ENCODE measurements at regions not wholly inside any gene's neighbourhood (a gene's known extent, or its start where the extent isn't known, plus 50 kb on each side); places are given as distances from the start of the nearest gene placed in this dataset.

DNA sequence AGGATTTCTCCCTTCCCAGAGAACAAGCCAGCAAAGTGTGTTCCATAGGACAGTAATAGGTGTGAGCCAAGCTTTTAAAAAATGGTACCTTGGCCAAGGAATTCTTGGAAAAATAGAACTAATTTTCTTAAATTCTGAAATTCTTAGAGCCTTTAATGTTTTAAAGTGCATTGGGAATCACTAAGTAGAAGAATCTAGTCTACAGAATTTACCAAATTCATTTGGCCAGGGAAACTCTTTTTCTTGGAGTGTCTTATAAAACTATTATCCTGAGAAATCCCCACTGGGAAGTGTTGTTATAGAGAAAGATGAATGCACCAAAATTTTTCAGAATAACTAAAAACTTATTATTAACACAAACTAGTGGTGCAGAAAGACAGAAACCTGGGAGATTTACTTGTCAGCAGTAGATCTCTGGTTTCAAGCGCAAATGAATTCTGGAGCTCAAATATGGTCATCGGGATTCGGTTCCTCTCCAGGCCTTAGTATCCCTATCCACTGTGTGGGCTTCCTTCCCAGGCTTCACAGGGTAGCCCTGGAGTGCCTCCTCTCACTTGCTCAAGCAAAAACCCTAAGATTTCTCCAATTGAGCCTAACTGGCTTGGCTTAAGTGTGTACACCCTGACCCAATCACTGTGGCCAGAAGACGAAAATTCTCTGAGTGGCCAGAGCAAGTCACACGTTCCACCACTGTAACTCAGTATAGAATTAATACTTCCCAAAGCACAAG lies 217.8 kb downstream of the CHD9NB start:
- no peak for TF ChIP-seq SIN3A (IDR thresholded peaks at IDR 0.05; ENCODE audit: borderline replicate concordance, insufficient read depth, low read length)
- TF ChIP-seq POLR2AphosphoS5 (IDR thresholded peaks at IDR 0.05; ENCODE audit: low read depth, low read length): no peak
- TF ChIP-seq TAF1 (IDR thresholded peaks at IDR 0.05; ENCODE audit: borderline replicate concordance, insufficient read depth, low read length): no peak
- no peak for TF ChIP-seq FOXP2 (optimal IDR thresholded peaks at IDR 0.05; ENCODE audit: borderline replicate concordance, extremely low read depth, extremely low read length, insufficient read depth)
- TF ChIP-seq, protein P1, sequence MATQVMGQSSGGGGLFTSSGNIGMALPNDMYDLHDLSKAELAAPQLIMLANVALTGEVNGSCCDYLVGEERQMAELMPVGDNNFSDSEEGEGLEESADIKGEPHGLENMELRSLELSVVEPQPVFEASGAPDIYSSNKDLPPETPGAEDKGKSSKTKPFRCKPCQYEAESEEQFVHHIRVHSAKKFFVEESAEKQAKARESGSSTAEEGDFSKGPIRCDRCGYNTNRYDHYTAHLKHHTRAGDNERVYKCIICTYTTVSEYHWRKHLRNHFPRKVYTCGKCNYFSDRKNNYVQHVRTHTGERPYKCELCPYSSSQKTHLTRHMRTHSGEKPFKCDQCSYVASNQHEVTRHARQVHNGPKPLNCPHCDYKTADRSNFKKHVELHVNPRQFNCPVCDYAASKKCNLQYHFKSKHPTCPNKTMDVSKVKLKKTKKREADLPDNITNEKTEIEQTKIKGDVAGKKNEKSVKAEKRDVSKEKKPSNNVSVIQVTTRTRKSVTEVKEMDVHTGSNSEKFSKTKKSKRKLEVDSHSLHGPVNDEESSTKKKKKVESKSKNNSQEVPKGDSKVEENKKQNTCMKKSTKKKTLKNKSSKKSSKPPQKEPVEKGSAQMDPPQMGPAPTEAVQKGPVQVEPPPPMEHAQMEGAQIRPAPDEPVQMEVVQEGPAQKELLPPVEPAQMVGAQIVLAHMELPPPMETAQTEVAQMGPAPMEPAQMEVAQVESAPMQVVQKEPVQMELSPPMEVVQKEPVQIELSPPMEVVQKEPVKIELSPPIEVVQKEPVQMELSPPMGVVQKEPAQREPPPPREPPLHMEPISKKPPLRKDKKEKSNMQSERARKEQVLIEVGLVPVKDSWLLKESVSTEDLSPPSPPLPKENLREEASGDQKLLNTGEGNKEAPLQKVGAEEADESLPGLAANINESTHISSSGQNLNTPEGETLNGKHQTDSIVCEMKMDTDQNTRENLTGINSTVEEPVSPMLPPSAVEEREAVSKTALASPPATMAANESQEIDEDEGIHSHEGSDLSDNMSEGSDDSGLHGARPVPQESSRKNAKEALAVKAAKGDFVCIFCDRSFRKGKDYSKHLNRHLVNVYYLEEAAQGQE (IDR thresholded peaks at IDR 0.05; ENCODE audit: insufficient read depth in 1 of 2, low read depth in 2 of 2, low read length in 2 of 2): no peak

DNA sequence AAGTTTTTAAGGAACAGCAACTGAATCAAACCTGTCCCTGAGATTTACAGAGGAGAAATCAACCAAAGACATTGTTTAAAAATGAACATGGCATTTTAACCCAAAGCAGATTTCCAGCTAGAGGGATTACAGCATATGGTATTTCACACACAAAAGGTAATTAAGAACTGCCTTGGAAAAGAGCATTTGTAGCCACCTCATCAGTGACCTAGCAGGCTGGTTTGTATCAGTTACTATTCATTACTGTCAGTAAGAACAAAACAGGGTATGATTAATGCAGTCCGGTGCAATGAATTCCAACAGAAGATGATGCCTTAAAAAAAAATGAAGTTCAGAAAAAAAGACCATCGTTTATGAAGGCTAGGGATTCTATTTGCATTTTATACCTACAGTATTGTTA lies 219.9 kb downstream of the CHD9NB start:
- no peak for TF ChIP-seq TAF1 (IDR thresholded peaks at IDR 0.05; ENCODE audit: borderline replicate concordance, insufficient read depth, low read length)
- TF ChIP-seq, protein P1 (IDR thresholded peaks at IDR 0.05; ENCODE audit: insufficient read depth in 1 of 2, low read depth in 2 of 2, low read length in 2 of 2): no peak
- no peak for TF ChIP-seq POLR2AphosphoS5 (IDR thresholded peaks at IDR 0.05; ENCODE audit: low read depth, low read length)
- TF ChIP-seq FOXP2 (optimal IDR thresholded peaks at IDR 0.05; ENCODE audit: borderline replicate concordance, extremely low read depth, extremely low read length, insufficient read depth): no peak
- TF ChIP-seq SIN3A (IDR thresholded peaks at IDR 0.05; ENCODE audit: borderline replicate concordance, insufficient read depth, low read length): no peak

DNA sequence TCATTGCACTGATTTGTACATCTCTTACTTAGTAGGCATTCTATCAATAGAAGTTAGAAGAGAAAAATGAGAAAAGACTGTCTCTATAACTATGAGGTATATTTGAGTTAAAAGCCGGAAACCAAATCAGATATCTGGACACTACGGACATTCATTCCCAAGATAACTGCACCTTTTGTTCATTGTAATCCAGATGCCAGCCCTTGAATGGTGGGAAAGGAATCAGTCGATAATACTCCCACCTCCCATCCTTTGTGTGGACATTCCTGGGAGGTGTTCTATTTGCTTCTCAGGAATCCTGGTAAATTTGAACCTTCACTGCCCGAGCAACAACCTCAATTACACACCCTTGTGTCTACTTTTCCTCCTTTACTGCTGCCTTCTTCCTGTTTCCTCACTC lies 225.2 kb downstream of the CHD9NB start:
- TF ChIP-seq TAF1 (IDR thresholded peaks at IDR 0.05; ENCODE audit: borderline replicate concordance, insufficient read depth, low read length) (no peak), SIN3A (IDR thresholded peaks at IDR 0.05; ENCODE audit: borderline replicate concordance, insufficient read depth, low read length) (no peak), FOXP2 (optimal IDR thresholded peaks at IDR 0.05; ENCODE audit: borderline replicate concordance, extremely low read depth, extremely low read length, insufficient read depth) (no peak)
- TF ChIP-seq, protein P1 (IDR thresholded peaks at IDR 0.05; ENCODE audit: insufficient read depth in 1 of 2, low read depth in 2 of 2, low read length in 2 of 2): no peak

GRCh38 chr16:52825892-52826291 lies 226.8 kb downstream of the CHD9NB start:
- TF ChIP-seq TAF1 (IDR thresholded peaks at IDR 0.05; ENCODE audit: borderline replicate concordance, insufficient read depth, low read length): no peak
- TF ChIP-seq POLR2AphosphoS5 (IDR thresholded peaks at IDR 0.05; ENCODE audit: low read depth, low read length): no peak
- TF ChIP-seq FOXP2 (optimal IDR thresholded peaks at IDR 0.05; ENCODE audit: borderline replicate concordance, extremely low read depth, extremely low read length, insufficient read depth): no peak

DNA sequence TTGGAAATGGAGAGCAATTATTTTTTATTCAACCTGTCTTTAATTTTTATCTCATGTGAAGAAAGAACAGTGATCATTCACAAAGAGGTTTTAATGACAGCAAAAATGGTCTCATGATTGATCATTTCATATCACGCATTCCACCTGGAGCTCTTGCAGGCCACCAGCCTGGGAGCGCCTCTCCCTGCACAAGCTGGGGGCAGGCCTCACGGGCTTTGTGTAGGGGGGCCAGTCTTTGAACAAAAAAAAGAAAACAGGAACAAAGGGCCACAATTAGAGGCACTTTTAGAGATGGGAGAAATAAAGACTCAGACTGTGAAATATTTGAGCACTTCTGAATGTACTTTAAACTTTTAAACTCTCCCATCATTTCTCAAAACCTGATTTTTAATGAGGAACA lies 232.9 kb downstream of the CHD9NB start:
- TF ChIP-seq, protein P1 (IDR thresholded peaks at IDR 0.05; ENCODE audit: insufficient read depth in 1 of 2, low read depth in 2 of 2, low read length in 2 of 2): no peak
- TF ChIP-seq SIN3A (IDR thresholded peaks at IDR 0.05; ENCODE audit: borderline replicate concordance, insufficient read depth, low read length) (no peak), TAF1 (IDR thresholded peaks at IDR 0.05; ENCODE audit: borderline replicate concordance, insufficient read depth, low read length) (no peak), FOXP2 (optimal IDR thresholded peaks at IDR 0.05; ENCODE audit: borderline replicate concordance, extremely low read depth, extremely low read length, insufficient read depth) (no peak), POLR2AphosphoS5 (IDR thresholded peaks at IDR 0.05; ENCODE audit: low read depth, low read length) (no peak)
